Stimulated activated CD8-positive, alpha-beta memory T cell treated with anti-CD3 and anti-CD28 coated beads, Interleukin-15, amount 100 ng/mL, for 4 hours (primary cell): ENCODE measurements at regions not wholly inside any gene's neighbourhood (a gene's known extent, or its start where the extent isn't known, plus 50 kb on each side); places are given as distances from the start of the nearest gene placed in this dataset.
"Not testable (repeated sequence)": the region's sequence is repeated elsewhere in the genome, so short reads cannot be mapped to it uniquely, and the experiment has no call there.

ENCODE experiments used
- DNase-seq, 2 donors: peaks; one replicate each; pipeline ENCODE4 v3.0.0-alpha.2; 2020; ENCODE audit warnings: low read depth in 2 of 2

DNA sequence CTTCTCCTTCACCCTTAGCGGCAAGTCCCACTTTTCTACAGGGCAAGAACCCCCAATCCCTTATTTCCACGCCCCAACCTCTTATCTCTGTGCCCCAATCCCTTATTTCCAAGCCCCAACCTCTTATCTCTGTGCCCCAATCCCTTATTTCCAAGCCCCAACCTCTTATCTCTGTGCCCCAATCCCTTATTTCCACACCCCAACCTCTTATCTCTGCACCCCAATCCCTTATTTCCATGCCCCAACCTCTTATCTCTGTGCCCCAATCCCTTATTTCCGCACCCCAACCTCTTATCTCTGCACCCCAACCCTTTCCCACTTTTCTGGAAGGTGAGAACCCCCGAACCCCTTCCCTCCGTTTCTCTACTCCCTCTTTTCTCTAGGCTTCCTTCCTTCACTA, 116.1 kb upstream of the GJE1 start:
- DNase-seq, result not testable (repeated sequence)

DNA sequence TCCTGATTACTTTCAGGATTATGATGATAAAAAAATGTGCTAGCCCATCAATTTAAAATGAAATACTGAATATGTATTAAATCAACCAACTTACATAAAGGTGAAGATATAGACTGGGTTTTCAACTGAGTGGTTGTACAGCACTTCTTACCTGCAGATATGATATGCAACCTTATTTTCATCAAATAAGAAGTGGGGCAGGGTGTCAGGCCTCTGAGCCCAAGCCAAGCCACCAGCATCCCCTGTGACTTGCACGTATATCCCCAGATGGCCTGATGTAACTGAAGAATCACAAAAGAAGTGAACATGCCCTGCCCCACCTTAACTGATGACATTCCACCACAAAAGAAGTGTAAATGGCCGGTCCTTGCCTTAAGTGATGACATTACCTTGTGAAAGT, 117.3 kb upstream of the GJE1 start:
- not testable (repeated sequence) for DNase-seq

DNA sequence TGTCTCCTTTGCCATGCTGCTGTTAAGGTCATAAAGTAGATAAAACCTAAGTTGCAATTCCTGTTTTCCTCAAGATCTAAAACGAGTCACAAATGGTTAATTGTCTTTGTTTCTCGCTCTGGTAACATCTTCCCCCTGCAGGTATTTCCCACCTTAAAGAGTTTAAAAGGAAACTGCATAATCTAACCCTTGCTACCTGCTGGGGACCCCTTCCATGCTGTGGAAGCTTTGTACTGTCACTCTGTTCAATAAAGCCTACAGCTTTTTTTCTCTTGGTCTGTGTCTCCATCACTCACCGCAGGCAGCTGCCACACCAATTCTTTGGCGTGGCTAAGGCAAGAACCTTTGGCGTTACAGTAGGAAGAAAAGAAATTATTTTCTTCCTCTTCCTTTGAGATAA, 117.7 kb upstream of the GJE1 start:
- DNase-seq, result no peak

DNA sequence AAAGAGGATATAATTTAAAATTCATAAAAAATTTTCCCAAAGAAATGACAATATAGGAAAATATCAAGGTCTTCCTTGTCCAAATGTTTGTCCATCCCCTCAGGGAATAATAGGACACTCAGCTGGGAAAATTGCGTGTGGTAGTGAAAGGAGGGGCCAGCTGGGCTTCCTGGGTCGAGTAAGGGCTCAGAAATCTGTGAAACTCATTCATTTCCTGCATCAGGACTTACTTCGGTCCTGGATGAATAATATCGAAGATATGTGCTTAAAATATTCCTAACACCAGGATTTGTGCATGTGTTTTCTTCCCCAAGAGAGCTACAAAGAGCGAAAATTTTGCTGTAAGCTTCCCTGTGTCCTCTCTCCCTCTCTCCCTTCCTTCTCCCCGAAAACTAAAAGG, 118.2 kb upstream of the GJE1 start:
- no peak for DNase-seq

DNA sequence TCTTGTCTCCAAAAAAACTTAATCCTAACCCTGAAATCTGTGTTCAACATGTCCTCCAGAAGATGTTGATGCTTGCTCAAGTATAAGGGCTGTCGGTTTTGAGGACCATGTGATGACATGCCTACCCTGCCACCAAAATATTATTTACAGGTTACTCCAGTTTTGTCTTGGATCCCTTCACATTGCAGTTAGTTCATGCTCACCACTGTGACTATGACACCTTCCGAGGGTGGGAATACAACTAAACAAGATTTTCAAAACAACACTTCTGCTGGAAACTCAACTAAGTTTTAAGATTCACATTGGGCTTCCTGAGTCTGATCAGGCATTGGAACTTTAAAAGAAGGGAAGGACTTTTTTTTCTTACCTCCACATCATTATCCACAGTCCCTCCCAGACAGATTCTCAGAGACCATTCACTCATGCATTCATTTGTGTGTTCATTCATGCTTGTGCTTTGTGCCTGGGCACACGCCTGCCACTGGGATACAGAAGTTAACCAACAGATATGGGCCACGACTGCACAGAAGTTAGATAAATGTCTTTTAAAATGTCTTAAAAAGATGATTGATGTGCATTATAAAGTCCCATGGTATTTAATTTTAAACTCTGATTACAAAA, 118.7 kb upstream of the GJE1 start:
- no peak for DNase-seq

DNA sequence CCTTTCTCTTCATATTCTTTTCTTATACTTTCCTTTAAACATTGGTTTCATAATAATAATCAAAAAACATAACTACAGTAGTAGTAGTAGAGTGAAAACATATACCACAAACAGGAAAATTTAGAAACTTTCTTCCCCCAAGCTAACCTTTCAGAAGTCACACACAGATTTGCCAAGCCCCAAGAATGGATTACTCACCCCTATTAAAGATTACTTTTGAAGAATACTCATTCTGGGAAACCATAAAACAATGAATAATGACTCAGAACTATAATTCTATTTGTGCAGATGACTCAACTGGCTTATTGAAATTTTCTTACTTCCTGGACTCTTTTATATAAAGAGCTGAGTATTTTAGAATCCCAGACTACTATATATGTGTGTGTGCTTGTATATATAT, 119.4 kb upstream of the GJE1 start:
- no peak for DNase-seq

DNA sequence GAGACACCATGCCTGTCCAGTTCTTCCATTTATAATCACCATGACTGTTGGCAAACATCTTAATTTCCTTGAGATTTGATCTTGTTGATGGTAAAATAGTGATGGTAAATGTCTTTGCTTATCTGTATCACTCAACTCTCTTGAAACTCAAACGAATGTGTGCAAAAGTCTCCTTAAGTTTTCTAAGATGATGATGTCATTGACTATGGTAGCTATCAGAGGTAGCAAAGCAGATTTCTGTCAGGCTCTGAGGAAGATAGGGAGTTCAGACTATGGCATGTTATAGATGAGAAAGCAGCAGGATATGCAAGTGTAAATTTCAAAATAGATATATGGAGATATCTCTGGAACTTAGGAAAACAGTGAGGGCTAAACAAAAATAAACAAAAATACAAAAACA, 121.0 kb upstream of the GJE1 start:
- no peak for DNase-seq

DNA sequence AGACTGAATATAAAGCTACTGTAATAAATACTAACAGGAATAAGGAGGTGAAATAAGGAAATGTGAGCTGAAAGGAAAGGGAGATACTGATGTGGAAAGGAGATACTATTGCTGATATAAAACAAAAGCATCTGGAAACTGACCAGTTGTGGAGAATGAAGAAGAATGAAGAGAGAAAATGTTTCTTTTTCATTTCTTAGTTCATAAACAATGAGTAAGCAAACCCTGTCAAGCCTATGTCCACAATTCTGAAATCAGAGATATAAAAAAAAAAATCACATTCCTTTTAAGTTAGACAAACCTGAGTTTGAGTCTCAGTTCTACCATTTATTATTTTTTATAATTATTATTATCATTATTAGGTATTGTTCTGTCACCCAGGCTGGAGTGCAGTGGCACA, 121.6 kb upstream of the GJE1 start:
- DNase-seq, result no peak

DNA sequence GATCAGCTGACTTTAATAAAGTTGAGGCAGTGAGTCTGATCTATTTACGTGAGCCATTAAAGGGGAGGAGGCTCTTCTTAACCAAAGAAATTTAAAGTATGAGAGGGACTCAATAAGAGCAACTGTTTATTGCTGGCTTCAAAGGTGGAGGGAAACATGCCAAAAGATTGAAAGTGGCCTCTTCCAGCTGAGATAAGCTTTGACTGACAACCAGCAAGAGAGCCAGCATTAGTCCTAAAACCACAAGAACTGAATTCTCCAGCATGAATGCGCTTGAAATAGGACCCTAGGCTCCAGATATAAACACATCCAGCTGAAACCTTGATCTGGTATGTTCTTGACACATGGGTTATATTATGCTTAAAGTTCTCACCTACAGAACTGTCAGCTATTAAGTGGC, 123.1 kb upstream of the GJE1 start:
- DNase-seq, result no peak

DNA sequence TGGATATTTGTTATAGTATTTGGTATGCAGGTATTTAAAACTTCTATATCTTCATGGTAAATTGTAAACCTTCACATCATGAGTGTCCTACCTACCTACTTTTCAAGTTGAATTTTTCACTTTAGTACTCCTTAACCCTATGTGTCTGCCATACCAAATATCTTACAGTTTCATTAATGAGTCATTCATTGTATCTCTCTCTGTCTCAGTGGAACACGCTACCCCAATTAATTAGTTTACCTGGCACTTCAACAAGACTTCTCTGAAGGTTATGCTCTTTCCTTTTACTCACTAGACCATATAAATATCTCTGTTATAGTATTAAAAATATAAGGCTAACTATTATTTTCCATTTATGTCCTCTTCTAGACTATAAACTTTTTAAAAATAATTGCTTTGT, 123.9 kb upstream of the GJE1 start:
- DNase-seq, result no peak

DNA sequence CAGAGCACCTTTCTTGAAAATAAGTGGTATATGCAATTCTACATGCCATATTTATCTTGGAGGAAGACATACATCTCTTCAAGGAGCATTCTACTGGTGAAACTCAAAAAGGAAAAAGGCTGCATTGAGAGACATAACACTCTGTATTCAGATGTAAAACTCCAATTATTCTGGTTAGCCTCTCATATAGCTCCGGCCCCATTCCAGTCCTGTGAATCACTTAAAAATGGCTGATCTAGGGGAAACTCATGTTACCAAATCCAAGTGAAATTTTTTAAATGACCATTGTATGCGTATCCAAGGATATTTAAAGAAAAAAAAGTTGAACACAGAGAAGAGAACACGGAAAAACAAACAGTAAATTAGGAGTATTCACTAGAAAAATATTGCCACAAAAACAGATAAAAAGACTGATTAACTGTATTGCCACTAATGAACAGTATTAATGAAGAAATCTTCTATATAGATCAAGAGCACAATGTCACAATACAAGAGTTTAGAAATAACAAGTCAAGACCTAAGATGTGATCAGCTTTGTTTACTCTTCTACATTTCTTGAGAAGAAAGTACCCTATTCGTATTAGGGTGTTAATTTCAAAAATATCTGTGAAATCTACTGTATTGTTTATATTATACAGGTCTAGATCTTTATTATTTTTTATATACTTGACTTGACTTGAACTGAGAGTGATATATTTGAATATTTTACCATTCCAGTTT, 124.5 kb upstream of the GJE1 start:
- DNase-seq, result no peak

DNA sequence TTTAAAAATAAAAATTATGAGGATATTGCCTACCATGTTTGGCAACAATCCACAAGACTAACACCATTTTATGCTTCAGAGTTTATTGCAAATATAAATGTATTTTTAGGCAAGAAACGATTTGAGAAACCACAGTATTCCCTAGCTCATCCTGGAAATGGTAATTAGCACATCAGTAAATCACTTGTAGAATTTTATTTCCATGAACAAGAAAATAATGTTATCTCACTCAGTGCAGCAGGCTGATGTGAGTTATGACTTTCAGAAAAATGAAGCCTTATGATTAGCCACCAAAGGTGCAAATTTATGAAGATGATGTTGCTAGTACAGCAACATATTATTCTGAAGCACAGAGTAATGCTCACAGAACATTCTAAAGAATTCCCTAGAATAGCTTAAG, 127.7 kb upstream of the GJE1 start:
- DNase-seq, result no peak

DNA sequence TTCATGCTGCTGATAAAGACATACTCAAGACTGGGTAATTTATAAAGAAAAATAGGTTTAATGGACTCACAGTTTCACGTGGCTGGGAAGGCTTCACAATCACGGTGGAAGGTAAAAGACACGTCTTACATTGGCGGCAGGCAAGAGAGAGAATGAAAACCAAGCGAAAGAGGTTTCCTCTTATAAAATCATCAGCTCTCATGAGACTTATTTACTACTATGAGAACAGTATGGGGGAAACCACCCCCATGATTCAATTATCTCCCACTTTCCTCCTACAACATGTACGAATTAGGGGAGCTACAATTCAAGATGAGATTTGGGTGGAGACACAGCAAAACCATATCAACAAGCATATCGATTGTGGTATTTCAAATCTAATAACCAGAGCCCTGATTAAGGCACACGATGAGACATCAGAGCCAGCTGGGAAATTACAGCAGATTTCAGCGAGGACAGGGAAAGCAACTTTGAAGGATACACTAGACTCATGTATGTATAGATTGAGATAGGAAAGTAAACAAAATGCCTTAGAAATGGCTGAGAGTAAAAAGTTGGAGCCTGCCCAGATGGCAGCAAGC, 129.8 kb upstream of the GJE1 start:
- no peak for DNase-seq

DNA sequence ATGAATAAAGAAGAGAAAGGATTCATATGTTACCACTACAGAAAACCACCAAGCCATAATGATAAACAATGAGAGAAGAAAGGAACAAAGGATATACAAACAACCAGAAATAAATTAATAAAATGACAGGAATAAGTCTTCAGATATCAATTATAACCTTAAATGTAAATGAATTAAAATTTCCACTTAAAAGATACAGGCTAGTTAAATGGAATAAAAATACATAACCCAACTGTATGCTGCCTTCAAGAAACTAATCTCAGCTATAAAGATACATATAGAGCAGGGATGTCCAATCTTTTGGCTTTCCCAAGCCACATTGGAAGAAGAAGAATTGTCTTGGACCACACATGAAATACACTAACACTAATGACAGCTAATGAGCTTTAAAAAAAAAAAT, 135.9 kb upstream of the GJE1 start:
- DNase-seq, result no peak

DNA sequence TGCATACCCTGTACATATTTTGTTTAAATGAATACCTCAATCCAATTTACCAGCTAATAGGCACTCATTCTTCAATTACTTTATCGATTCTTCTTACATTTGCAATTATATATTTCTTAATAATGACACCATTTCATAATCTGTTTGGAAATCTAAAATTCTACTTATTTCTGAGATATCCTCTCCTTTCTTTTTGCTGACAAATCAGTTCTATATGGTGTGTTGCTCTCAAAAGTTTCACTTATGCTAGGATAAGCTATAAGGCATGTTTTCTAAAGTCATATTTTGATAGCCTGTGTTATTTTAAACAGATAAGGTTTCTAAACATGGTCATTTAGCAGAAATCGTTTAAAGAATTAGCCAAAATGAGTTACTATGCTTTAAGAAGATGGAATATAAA, 140.6 kb upstream of the GJE1 start:
- no peak for DNase-seq

DNA sequence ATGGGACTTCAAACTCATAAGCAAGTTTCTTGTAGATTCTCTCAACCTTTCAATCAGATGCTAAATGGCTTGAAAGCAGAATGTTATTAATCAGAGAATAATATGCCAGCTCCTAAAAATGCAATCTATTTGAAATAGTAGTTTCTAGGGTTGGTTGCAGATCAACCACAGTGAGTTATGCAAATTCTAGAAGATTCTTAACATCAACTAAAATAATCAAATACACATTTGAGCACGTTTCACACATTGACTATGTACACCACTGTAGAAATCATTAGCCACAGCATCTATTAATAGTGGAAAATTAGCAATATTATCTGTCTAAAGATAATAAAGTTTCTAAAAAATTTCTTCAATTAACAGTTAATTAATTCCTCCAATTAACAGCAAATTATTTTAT, 141.9 kb upstream of the GJE1 start:
- no peak for DNase-seq

DNA sequence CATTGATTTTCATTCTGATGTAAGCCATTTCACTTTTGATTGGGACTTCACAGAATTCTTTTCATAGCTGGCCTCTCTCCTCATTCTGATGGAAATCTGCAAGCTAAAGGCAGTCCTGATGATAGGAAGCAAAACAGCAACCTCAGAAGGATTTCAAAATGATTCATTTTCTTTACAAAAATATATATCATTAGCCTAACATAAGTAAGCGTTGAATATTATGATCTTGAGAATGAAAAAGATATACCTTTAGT, 143.1 kb upstream of the GJE1 start:
- no peak for DNase-seq

DNA sequence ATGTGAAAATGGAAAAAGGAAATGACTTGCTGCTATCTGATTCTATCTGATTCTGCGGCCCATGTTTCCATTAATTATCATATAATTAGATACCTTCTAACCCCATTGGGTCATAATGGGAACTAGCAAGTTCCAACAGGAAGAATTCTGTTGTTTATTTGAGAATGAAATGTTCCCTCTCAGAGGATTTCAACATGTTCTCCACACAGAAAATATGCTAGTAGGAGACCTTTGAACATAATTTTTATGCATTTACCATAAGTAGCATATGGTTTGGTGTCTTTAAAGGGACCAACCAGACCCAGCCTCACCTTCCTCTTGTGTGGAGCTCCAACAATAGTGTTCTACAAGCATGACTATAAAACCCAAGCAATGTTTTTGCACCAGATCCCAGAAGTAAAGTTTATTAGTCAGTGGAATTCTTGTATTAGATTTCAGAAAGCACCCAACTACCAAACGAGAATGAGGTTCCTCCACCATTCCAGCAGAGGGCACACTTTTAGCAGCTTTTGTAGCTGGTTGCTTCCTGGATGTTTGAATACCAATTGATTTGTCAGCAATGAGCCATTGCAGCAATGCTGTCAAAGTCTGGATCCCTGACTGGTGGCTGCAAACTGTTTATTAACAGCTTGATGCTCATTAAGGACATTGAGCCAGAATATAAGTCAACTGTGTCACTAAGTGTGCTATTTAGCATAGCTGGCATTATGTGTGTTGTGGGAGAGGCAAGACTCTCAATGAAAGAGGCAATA, 143.6 kb upstream of the GJE1 start:
- DNase-seq, result no peak

DNA sequence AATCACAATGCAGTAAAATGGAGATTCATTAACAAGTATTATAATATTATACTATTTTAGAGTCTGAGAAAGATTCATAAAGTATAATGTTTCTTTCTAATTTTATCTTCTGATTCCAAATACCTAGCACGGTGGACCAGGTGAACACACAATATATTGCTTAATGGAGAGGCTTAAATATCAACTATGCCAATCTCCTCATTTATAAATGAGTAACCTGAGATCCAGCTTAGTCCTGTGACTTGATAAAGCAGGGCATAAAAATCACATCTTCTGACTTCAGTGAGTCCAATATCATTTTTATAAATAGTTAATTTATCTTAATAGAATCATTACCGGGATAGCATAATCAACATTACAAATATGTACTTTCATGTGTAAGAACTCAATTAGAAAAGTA, 144.4 kb upstream of the GJE1 start:
- no peak for DNase-seq

DNA sequence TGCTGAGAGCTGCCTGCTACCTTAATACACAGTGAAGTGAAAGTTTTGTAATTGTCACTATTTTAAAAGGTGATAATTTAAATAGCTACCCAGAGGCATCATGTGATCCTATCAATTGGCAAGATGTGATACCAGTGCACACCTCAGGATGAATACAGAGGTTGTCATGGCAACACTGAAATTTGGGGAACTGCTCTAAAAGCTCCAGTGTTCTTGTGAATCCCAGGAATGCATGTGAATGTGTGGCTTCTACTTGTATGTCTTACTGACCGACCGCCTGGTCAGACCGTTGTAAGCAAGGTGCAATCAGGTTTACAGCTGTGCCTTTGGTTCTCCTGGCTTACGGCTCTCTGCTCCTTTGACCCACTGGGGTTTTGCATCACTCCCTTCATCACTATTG, 146.3 kb upstream of the GJE1 start:
- DNase-seq, result no peak

DNA sequence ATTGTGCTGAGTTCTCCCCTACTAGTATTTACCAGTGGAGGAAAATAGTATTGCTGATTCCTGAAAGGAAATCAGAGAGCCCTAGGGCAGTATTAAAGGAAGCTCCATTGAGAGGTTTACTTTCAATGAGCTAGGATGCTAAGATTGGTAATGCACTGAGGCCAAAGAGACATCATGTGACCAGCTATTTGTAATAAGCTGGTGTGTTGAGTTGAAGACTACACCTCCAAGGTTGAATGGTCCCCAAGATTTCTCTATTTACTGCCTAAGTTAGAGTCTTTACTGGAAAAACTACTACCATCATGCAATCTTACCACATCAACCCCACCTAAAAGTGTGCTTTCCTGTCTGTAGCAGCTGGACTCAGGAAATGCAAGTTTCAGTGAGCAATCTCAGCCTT, 151.5 kb upstream of the GJE1 start:
- DNase-seq, result no peak

DNA sequence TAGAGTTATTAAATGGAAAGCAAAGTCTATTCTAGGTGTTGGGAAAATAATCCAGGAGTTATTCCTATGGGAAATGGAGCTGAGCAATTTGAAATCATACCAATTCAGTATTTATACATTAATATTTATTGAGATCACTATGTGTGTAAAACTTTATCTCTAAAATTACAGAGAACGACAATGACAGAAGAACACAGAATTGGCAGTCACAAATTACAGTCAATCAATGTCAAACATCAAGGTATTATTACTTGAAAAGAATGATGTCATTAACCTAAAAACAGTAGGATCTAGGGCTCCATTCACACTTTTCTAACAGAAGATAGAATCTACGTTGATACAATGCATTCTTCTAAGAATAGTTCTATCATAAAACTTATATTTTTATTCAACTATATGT, 154.9 kb upstream of the GJE1 start:
- DNase-seq, result no peak

DNA sequence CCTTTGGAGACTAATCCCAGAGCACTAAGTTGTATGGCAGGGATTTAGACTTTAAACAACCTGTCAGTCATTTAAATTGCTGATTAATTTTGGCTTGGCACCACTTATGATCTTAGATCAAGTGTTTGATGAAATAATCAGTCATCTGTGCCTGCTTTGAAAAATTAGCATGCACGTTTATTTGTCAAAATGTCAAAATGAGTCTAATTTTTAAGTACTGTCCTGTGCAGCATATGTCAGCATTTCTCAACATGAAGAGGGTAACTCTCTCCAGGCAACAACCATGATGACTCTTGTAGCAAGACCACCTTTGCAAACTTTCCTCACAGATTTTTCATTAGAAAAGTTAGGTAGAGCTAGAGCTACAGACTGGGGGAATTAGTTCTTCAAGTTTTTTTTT, 155.7 kb upstream of the GJE1 start:
- no peak for DNase-seq
